Left colon (tissue), 2 donors: ENCODE measurements at regions not wholly inside any gene's neighbourhood (a gene's known extent, or its start where the extent isn't known, plus 50 kb on each side); places are given as distances from the start of the nearest gene placed in this dataset.

Source experiments
- ATAC-seq: fragments of 200-7000 bp; cut with Tn5 transposase; one replicate; pipeline ENCODE4 v1.9.1; 2020; ENCODE audit warnings: mild to moderate bottlenecking, moderate library complexity
- DNase-seq, 2 donors: peaks; one replicate each; pipeline ENCODE4 v3.0.0-alpha.2; 2020
- intact Hi-C, 2 donors: fragments of 100-400 bp; cut with DNase I in 1 of 2; cut with micrococcal nuclease in 1 of 2; formaldehyde crosslinking; loops; one replicate each; pipeline versions ENCODE4 v1.11.2 to v1.14.0; 2022; cut with DNase I, micrococcal nuclease
- donor health status: DM: no; HTN: no; CAD: no.
- donor health status: DM: yes; HTN: yes; CAD: no.

DNA sequence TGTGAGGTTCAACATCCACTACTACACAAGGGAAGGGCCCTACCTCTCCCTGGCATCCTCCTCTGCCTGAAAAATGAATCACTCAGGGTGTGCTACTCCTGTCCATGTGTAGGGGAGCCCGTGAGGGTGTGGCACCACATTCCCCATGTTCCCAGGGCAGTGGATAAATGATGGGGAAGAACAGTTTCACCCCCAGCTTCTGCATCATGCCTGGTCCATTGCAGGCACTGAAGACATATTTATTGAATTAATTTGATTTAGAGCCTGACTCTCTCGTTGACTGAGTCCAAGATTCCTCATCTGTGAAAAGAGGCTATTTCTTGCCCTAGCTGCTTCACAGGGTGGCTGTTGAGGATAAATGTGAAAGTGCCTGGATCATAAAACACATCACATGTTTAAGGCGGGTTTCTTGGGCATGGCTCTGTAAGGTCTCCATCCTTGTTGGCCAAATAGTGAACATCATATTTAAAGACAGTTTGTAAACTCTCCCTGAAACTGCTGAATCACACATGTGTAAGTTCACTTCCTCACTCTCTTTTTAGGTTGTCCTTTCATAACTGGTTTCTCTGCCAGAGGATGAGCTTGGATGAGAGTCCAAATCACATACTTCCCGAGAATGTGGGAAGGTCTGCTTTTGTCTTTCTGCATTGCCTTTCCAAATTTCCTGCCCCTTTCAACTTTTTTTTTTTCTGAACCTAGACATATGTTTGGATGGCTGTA lies 79.7 kb upstream of the FYN start:
- no peak for ATAC-seq
- intact Hi-C loops: no loop called here
- DNase-seq: no peak

DNA sequence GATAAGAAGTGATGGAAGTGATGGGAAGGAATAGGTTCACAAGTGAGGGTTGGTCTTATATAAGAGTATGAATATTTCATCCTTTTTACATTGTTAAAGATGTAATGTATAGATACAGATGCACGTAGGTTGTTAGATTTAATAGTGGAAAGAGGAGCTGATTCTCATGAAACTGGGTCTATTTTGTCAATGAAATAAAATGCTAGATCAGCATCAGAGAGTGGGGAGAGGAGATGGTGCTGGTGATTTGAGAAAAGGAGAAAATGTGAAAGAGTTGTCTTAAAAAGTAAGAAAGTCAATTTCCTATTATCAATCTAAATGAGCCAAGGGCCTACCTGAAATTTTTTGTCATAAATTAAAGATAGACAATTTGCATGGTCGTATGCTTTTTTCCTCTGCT lies 82.8 kb upstream of the FYN start:
- intact Hi-C loops: no loop called here
- no peak for ATAC-seq
- DNase-seq: no peak

DNA sequence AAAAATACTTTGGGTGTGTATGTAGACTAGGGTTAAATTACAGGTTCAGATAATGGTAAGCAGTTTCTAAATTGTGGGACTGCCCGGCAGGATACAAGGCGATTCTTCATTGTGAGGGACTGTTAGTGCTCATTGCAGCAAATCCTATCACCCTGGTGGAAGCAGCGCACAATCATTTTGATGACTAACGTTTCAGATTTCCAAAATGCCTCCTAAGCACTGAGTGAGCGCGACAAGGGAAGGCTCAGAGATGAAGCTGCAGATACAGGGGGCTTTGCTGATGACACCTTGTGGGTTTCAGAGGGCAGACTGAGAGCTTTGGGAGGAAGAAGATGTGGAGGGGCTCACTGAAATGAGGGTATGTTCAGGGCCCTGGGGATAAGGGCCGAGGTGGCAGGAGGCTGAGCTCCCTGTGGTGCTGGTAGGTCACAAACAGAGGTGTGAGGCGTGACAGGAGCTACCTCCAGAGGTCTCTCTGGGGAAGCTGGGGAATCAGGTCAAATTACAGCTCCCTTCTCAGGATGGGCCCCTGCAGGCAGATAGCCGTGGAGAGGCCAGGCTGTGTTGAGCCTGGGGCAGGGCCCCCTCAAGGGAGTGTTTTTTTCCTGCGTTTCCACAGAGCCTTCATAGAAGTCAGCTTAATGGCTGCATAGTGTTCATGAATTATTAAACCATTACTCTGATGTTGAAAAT lies 84.5 kb upstream of the FYN start:
- intact Hi-C loops: no loop called here
- no peak for ATAC-seq

DNA sequence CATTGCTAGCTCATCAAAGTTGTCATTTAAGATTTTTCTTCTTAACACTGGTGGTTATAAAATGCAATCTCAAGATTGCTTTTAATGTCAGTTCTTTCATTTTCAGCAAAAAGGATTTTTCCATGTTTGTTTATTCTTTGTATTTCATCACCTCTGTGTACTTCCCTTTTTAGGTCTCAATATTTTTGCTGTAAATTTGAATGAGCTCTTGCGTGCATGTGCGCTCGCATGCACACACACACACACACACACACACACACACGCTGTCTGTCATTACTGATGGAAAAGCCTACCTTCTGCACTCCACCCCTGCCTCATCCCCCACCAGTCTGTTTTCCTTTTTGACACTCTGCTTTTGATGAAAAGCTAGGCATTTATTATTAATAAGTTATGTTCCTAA lies 85.3 kb upstream of the FYN start:
- DNase-seq: no peak
- no peak for ATAC-seq
- intact Hi-C loops: no loop called here

More for the DNA sequence above, 84.5 kb upstream of the FYN start:
- DNase-seq: no peak

DNA sequence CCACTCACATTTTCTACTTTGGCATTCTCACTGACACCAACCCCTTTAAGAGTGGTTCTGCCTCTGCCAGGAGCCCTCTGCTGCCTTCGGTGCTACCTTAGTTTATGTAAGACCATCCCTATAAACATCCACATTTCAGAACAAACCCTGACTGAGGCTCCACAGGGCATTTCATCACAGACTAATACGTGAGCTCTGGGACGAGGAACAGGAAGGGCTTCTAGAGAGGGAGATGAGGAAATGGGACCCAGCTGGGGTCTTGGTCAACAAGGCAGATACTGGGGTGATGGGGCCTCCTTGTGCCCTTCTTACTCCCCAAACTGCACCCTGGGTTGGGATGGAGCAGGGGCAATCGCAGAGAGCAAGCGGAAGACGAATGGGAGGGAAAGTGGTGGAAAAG lies 86.5 kb upstream of the FYN start:
- intact Hi-C loops: no loop called here
- no peak for DNase-seq
- ATAC-seq: no peak

DNA sequence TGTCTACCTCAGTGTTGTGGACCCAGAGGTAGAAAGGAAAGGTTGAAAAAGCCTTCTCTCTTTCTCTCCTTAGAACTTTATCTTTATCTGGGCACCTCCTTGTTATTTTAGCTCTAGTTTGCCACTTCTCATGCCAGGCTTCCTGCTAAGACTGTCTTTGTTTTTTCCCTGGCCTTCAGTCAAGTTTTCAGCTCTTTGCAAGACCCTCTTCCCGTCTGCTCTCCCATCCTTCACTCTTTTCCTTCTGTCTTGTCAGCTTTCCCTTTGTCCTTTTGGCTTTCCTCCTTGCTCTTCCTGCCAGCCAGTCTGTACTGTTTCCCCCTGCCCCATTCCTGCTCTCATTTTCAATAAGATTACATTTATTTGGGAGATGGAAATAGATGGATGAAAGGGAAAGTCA lies 86.8 kb upstream of the CCN6 start:
- intact Hi-C loops: no loop called here
- DNase-seq: no peak
- no peak for ATAC-seq

DNA sequence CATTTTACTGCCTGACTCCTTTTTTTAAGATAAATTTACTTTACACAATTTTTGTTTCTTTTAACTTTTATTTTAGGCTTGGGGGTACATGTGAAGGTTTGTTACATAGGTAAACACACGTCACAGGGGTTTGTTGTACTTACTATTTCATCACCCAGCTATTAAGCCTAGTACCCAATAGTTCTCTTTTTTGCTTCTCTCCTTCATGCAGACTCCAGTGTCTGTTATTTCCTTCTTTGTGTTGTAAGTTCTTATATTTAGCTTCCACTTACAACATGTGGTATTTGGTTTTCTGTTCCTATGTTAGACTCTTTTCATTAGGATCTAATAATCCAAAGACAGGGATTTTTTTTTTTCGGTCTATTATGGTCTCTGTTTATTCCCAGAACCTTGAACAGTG lies 83.5 kb upstream of the CCN6 start:
- intact Hi-C loops: no loop called here

DNA sequence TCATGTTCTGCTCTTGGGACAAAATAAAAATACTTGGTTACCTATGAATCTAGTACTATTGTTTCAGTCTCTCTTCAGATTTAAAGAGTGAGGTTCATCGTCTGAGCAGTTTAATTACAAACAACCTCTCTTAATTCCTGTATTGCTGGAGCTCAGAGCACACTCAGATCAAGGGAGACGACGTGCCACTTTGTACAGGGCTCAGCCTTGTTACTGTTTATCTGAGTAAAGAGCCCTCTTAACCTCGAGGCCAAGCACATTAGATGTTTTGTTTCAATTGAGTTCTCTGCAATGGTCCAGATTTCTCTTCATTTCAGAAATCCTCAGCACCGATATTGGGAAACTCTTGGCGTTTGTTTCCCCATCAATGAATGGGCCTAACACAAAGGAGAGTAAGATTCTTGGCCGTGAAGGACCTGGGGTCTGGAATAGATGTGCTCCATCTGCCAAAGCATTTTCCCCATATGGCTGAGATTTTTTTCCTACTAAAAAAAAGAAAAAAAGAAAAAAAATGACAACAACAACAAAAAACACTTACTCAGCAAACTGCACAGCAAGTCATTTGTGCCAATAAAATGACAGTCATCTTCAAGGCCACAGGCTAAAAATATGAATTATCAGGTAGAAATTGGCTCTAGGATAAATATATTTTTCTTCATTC lies 82.6 kb upstream of the CCN6 start:
- no peak for DNase-seq
- intact Hi-C loops: no loop called here

More for the DNA sequence above, 83.5 kb upstream of the CCN6 start:
- no peak for ATAC-seq
- DNase-seq: no peak

DNA sequence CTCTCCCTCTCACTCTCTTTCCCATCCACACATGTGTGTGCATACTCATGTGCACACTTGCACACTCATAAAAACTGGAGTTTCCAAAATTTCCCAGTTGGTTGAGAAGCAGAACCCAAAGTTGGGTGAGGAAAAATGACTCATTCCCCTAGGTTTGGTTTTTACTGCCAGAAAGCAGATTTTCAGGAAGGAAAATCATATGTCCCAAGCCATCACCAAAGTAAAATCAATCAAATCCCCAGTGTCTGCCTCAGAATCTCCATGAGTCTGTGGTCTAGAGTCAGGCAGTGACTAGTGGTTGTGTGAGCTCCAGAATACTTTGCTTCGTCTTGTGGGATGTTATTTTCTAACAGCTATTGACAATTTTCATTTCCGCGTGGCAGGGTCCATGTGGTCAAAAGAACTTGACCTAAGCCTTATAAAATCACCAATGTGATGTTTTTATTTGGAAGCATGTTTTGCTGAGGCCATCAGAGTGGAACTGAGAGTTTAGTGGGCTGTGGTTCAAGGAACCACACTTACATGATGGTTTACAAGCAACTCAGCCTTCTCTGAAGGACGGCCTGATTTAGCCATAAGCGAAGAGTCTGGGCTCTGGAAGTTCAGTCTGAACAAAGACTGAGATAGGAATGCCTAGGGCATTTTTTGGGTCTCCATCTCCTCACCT lies 81.9 kb upstream of the CCN6 start:
- no peak for ATAC-seq
- intact Hi-C loops: no loop called here
- no peak for DNase-seq

More for the DNA sequence above, 82.6 kb upstream of the CCN6 start:
- ATAC-seq: no peak

DNA sequence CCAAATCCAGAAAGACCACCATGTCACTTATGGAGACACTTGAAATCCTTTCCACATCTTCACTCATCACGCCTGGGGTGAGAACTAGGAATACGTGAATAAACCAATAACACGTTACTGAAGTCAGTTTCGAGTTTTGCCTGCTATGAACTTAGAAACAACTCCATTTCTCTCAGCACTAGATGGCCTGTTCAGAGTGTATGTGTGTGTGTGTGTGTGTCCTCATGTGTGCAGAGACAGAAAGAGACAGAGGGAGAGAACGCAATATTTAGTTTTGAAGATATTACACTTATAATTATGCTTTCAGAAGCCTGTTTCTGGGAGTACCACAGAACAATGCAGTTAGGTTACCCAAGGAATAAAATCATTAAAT lies 81.2 kb upstream of the CCN6 start:
- ATAC-seq (no peak), DNase-seq (no peak)
- intact Hi-C loops: no loop called here

DNA sequence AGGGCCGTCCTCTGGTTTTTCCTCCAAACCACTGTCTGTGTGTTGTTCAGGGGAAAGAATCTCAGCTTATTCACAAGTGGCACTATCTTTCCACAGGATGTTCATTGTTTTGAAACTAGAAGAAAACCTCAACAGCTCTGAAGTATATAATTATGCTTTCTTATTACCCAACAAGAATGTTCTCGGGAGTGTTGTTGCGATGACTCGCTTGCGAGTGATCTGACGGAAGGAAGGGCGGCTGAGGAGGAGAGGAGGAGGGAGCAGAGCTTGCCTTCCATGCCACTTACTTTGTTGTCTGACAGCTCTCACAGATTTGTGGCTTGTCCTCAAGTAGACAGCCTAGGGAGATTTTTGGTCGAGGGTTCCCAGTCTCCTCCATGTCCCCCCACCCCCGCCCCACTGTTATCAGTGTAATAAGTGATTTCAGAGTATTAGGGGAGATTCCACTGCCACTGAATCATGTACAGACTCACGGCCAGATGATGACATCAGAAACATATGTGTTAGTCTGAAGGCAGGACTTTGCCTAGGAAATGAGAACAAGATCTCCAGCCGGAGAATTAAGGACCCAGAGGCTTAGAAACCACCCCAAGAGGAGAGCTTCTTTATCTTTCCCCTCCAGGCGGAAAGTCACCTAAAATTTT lies 80.7 kb upstream of the CCN6 start:
- no peak for ATAC-seq
- no peak for DNase-seq
- intact Hi-C loops: no loop called here

DNA sequence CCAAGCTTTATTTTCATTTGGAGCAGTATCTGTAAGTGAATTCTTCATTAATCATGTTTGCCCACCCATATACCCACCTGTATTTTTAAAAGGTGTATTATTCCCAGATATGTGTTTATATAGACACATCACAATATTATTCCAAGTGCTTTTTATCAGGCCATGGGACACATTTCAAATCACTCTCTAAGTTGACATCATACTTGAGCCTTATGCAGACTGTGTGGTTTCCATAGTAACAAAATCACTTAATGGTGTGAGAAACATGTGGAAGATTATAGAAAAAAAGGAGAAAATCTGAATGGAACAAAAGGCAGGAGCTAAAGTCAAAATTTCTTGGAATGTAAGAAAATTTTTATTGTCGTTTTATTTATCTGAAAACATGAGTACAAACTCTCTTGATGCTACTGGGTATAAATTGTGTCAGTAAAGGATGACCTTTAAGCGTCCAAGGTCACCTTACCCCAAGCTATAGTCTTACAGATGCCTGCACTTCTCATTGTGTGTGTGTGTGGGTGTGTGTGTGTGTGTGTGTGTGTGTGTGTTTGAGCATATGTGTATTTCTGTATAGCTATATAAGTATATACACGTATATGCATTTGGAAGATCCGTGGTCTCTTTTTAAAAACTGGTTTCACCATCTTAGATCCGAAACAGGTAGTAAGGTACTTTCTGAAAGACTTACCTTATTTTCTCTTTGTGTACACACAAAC lies 79.8 kb upstream of the CCN6 start:
- ATAC-seq (no peak), DNase-seq (no peak)
- intact Hi-C loops: no loop called here

DNA sequence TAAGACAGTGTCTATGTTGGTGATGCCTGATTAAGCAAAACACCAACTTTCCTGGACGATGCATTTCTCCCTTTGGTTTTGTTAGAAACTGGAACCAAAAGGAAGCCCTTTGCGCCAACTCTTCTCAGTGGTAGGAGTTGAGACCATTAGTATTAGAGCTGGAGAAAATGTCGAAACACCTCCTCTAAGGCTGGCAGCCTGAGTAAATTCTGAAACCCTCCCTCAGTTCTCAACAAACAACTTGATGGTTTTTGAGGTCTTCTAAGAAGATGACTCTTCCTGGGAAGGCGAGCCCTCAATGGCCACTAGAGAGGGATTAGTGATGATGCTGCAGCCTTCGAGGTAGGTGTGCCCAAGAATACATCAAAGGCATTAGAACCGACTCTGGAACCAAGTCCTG lies 78.4 kb upstream of the CCN6 start:
- no peak for ATAC-seq
- intact Hi-C loops: no loop called here

DNA sequence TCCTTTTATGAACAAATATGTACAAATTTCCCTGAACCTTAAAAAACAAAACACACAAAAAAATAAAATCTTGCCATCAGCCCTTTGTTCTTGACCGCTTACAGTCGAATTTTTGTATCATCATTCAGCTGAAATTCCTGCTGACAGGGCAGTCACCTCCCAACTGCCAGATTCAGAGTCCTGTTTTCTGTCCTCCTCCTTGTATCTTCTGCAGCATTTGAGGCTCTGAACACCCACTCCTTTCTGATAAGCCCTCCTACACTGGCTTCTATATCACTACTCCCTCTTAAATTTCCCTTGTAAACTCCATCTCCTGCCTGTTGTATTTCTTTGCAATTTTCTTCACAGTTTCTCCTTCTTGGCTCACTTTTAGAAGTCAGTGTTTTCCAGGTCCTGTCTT lies 77.8 kb upstream of the CCN6 start:
- intact Hi-C loops: no loop called here
- ATAC-seq (no peak), DNase-seq (no peak)

More for the DNA sequence above, 78.4 kb upstream of the CCN6 start:
- DNase-seq: no peak

DNA sequence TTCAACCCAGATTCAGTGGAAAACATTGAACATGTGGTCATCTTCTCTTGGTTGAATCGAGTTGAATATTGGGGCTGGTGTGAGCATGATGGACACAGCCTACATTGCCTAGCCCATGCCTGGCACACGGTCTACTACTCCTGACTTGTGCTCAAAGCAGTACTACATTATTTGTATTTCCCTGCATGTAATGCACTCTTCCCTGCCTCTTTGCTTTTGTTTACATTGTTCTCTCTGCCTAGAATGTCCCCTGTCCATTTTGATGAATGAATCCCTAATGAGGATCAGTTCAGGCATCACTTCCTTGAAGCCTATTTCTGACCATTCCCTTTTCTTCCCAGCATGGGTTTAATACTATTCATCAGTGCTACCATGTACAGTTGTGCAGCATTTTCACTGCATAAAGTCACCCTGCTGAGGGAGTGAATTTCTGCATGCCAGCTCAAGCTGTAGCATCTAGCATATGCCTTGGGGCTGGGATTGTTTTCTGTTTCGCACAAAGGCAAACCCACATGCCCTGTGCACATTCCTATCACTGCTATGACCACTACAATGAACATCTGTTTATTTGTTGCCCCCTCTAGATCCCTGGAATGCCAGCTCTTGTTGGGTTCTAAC lies 75.3 kb upstream of the CCN6 start:
- DNase-seq (no peak), ATAC-seq (no peak)
- intact Hi-C loops: no loop called here

DNA sequence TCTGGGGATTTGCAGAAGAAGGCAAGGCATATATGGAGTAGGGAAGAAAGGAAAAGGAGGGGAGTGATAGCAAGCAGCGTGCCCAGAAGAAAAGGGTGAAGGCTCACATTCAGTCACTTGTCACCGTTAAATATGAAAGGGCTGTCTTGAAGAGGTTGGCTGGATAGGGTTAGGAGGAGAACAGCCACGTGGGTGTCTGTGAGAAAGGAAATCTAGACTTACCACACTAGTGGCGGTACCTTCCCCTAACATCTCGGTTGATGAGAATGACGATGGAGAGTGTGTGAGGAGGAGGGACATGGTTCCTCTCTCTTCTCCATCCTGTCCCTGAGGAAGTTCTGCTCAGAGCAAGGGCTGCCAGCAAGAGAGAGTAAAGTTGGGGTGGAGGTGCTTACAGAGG lies 74.3 kb upstream of the CCN6 start:
- intact Hi-C loops: no loop called here
- ATAC-seq (no peak), DNase-seq (no peak)

DNA sequence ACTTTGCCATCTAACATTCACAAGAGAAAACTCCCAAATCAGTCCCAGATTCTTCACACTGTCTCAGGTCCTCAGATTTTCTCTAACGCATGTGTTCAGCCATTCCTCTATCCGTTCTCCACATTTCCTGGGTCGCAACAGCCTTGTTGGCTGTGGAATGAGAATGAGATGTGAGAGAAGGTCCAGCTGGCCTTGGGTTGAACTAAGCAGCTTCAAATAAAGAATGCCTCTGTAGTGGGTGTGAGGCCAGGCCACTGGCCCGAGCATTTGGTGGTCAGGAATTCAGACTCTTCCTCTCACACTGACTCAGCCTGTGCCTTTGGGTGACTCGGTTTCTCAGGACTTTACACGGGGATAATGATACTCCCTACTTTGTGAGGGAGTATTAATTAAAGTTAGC lies 73.8 kb upstream of the CCN6 start:
- DNase-seq (no peak), ATAC-seq (no peak)
- intact Hi-C loops: no loop called here
